DMS 273 (cell line): ENCODE measurements at regions not wholly inside any gene's neighbourhood (a gene's known extent, or its start where the extent isn't known, plus 50 kb on each side); places are given as distances from the start of the nearest gene placed in this dataset.

Experiments used
- DNase-seq: peaks from one replicate; lab custom pipeline; 2025; ENCODE audit not compliant: unreplicated experiment; lab: John Stamatoyannopoulos, UW

GRCh38 chr10:71042699-71043098 lies 154.3 kb upstream of the PCBD1 start:
- DNase-seq, result no peak

- no peak for DNase-seq
Measured at GRCh38 chr10:71043858-71044257, 155.5 kb upstream of the PCBD1 start.

- DNase-seq, result no peak
Measured at GRCh38 chr10:71044720-71045119, 156.4 kb upstream of the PCBD1 start.

- DNase-seq, result no peak
Measured at GRCh38 chr10:71045204-71045809, 156.9 kb upstream of the PCBD1 start.

GRCh38 chr10:71045936-71046335 lies 157.6 kb upstream of the PCBD1 start:
- DNase-seq, result no peak

- DNase-seq, result no peak
Measured at GRCh38 chr10:71046747-71047146, 158.4 kb upstream of the PCBD1 start.

- DNase-seq, result no peak
Measured at GRCh38 chr10:71048971-71049615, 160.7 kb upstream of the PCBD1 start.

- DNase-seq, result no peak
Measured at GRCh38 chr10:71049994-71050393, 161.6 kb upstream of the PCBD1 start.

- no peak for DNase-seq
Measured at GRCh38 chr10:71052076-71052660, 160.2 kb upstream of the UNC5B start.

GRCh38 chr10:71052708-71053107 lies 159.7 kb upstream of the UNC5B start:
- no peak for DNase-seq

GRCh38 chr10:71053169-71053895 lies 159.0 kb upstream of the UNC5B start:
- DNase-seq, result no peak

GRCh38 chr10:71058308-71058707 lies 154.1 kb upstream of the UNC5B start:
- DNase-seq, result no peak

- no peak for DNase-seq
Measured at GRCh38 chr10:71059054-71059818, 153.1 kb upstream of the UNC5B start.

- no peak for DNase-seq
Measured at GRCh38 chr10:71059943-71060342, 152.4 kb upstream of the UNC5B start.

GRCh38 chr10:71060476-71061426 lies 151.6 kb upstream of the UNC5B start:
- DNase-seq, result no peak

GRCh38 chr10:71061472-71061871 lies 150.9 kb upstream of the UNC5B start:
- DNase-seq, result no peak

- no peak for DNase-seq
Measured at GRCh38 chr10:71062156-71062555, 150.2 kb upstream of the UNC5B start.

GRCh38 chr10:71063401-71063800 lies 149.0 kb upstream of the UNC5B start:
- no peak for DNase-seq

GRCh38 chr10:71064413-71065118 lies 147.8 kb upstream of the UNC5B start:
- peak; percentile 15 for DNase-seq
